Astrocyte (in vitro differentiated cells and primary cell): ENCODE measurements at regions not wholly inside any gene's neighbourhood (a gene's known extent, or its start where the extent isn't known, plus 50 kb on each side); places are given as distances from the start of the nearest gene placed in this dataset.
A peak's percentile ranks its signal among the peaks of the same experiment; 100 is the strongest.

Source experiments
- DNase-seq: peaks from one replicate; pipeline ENCODE4 v3.0.0-alpha.2; 2010; ENCODE audit warnings: low read depth
- FAIRE-seq: peaks from 2 replicates; lab custom pipeline; 2011; peaks lifted over from hg19 to GRCh38; lab: Jason Lieb, UNC
- H2AFZ ChIP-seq: 2 replicates; pipeline ENCODE4 v1.6.0; 2012; ENCODE audit warnings: low read depth, low read length, inconsistent platforms
- H3K27ac ChIP-seq: 2 replicates; pipeline ENCODE4 v1.5.1; 2011; ENCODE audit warnings: low read depth, low read length, inconsistent platforms
- H3K27me3 ChIP-seq: 2 replicates; pipeline ENCODE4 v1.6.0; 2011; ENCODE audit warnings: low read length, inconsistent platforms; ENCODE audit not compliant: insufficient read depth
- H3K36me3 ChIP-seq: 2 replicates; pipeline ENCODE4 v1.5.1; 2011; ENCODE audit warnings: low read length, inconsistent platforms; ENCODE audit not compliant: insufficient read depth
- H3K4me1 ChIP-seq: 2 replicates; pipeline ENCODE4 v1.5.1; 2011; ENCODE audit warnings: low read length, inconsistent platforms; ENCODE audit not compliant: insufficient read depth
- H3K4me2 ChIP-seq: 2 replicates; pipeline ENCODE4 v1.6.0; 2012; ENCODE audit warnings: low read length, inconsistent platforms
- H3K4me3 ChIP-seq: 2 replicates; pipeline ENCODE4 v1.5.1; 2011; ENCODE audit warnings: low read depth, mild to moderate bottlenecking, low read length, inconsistent platforms; ENCODE audit not compliant: insufficient read depth
- H3K79me2 ChIP-seq: 2 replicates; pipeline ENCODE4 v1.6.0; 2012; ENCODE audit warnings: mild to moderate bottlenecking, low read length, inconsistent platforms; ENCODE audit not compliant: insufficient read depth
- H3K9ac ChIP-seq: 2 replicates; pipeline ENCODE4 v1.6.0; 2012; ENCODE audit warnings: mild to moderate bottlenecking, low read length, inconsistent platforms
- H3K9me3 ChIP-seq: 2 replicates; pipeline ENCODE4 v1.5.1; 2012; ENCODE audit warnings: low read depth, mild to moderate bottlenecking, low read length, inconsistent platforms; ENCODE audit not compliant: insufficient read depth
- H4K20me1 ChIP-seq: 2 replicates; pipeline ENCODE4 v1.6.0; 2012; ENCODE audit warnings: low read length, inconsistent platforms; ENCODE audit not compliant: insufficient read depth
- H3K27ac Mint-ChIP-seq: one replicate; pipeline ENCODE4 v1.8.0; 2021; ENCODE audit warnings: mild to moderate bottlenecking, mixed read lengths; ENCODE audit not compliant: unreplicated experiment
- H3K27me3 Mint-ChIP-seq: one replicate; pipeline ENCODE4 v1.8.0; 2021; ENCODE audit warnings: low read depth, mixed read lengths; ENCODE audit not compliant: unreplicated experiment
- H3K36me3 Mint-ChIP-seq: one replicate; pipeline ENCODE4 v1.8.0; 2021; ENCODE audit warnings: low read depth, mixed read lengths; ENCODE audit not compliant: unreplicated experiment
- H3K4me1 Mint-ChIP-seq: one replicate; pipeline ENCODE4 v1.8.0; 2021; ENCODE audit warnings: low read depth, mixed read lengths; ENCODE audit not compliant: unreplicated experiment
- H3K4me3 Mint-ChIP-seq: one replicate; pipeline ENCODE4 v1.8.0; 2021; ENCODE audit warnings: mild to moderate bottlenecking, moderate library complexity, mixed read lengths; ENCODE audit not compliant: unreplicated experiment
- H3K9me3 Mint-ChIP-seq: one replicate; pipeline ENCODE4 v1.8.0; 2021; ENCODE audit warnings: mild to moderate bottlenecking, mixed read lengths; ENCODE audit not compliant: unreplicated experiment
- EZH2 ChIP-seq: IDR thresholded peaks from 2 replicates; pipeline ENCODE4 v1.6.1; 2012; ENCODE audit warnings: mild to moderate bottlenecking, low read length, inconsistent platforms; ENCODE audit not compliant: insufficient read depth
- TF ChIP-seq, protein P1 (sequence below): IDR thresholded peaks from 2 replicates; pipeline ENCODE4 v1.5.1; 2011; ENCODE audit warnings: low read depth, mild to moderate bottlenecking, inconsistent platforms, low read length, moderate library complexity; ENCODE audit not compliant: insufficient read depth

GRCh38 chr4:38383646-38384121 lies 280.3 kb upstream of the KLF3 start:
- Histone ChIP-seq H3K9ac (no peak overlapping the region), H4K20me1 (no peaks in the 10 kb centered on the region), H3K9me3 (no peaks in the 10 kb centered on the region), H3K27ac (no peak overlapping the region), H3K27me3 (no peaks in the 10 kb centered on the region), H3K36me3 (no peaks in the 10 kb centered on the region), H2AFZ (no peak overlapping the region), H3K79me2 (no peaks in the 10 kb centered on the region), H3K4me2 (no peak overlapping the region), H3K4me1 (no peaks in the 10 kb centered on the region), H3K4me3 (no peak overlapping the region)
- TF ChIP-seq EZH2, result no peak
- TF ChIP-seq, protein P1, sequence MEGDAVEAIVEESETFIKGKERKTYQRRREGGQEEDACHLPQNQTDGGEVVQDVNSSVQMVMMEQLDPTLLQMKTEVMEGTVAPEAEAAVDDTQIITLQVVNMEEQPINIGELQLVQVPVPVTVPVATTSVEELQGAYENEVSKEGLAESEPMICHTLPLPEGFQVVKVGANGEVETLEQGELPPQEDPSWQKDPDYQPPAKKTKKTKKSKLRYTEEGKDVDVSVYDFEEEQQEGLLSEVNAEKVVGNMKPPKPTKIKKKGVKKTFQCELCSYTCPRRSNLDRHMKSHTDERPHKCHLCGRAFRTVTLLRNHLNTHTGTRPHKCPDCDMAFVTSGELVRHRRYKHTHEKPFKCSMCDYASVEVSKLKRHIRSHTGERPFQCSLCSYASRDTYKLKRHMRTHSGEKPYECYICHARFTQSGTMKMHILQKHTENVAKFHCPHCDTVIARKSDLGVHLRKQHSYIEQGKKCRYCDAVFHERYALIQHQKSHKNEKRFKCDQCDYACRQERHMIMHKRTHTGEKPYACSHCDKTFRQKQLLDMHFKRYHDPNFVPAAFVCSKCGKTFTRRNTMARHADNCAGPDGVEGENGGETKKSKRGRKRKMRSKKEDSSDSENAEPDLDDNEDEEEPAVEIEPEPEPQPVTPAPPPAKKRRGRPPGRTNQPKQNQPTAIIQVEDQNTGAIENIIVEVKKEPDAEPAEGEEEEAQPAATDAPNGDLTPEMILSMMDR, result no peak
- Mint-ChIP-seq H3K9me3 (no peaks in the 10 kb centered on the region), H3K27me3 (peaks cover 1% of the 10 kb centered on the region), H3K27ac (no peak overlapping the region), H3K4me3 (no peak overlapping the region), H3K4me1 (no peaks in the 10 kb centered on the region), H3K36me3 (no peaks in the 10 kb centered on the region)
- DNase-seq (no peak), FAIRE-seq (no peak)

DNA sequence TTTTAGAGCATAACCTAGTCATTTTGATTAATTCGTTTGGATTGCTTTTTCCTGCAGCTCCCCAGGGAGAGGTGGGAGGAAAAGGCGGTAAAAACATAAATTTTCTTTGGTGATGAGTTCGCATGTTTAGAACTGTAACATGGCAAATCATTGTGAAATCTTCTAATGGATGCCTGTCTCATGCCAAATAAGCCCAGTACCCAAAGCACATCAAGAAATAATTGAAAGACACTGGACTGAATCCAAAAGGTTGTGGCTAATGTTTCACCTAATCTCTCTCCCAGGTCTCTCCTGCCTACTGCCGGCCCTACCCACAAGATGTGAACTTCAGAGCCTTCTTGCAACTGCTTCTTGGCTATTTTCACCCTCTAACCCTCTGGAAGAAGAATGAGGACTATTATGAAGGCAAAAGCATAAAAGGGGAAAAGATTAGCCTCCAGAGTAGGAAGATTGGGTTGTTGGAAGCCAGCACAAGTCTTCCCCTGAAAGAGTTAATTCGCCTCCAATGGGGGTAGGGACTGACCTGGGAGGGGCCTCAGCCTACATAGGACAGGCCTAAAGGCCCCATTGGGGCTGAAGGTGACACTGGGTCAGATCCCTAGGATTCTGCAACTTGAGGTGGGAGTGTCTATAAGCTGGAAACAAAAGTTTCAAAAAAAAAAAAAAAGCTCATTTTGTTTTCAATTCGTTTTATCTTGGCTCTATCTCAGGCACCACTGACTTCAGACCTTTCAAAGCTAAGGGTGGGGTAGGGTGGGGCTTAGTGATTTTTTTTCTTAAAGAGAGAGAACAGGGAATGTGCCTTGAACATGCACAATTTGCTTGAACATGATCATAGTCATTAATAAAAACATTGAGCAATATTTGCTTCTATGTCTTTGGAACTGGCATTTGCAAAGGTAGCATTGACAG lies 278.6 kb upstream of the KLF3 start:
- Histone ChIP-seq H3K4me1 (no peaks in the 10 kb centered on the region), H3K4me3 (no peak overlapping the region), H3K27me3 (no peaks in the 10 kb centered on the region), H3K9me3 (no peaks in the 10 kb centered on the region), H3K9ac (no peak overlapping the region), H3K27ac (no peak overlapping the region), H3K79me2 (no peaks in the 10 kb centered on the region), H4K20me1 (no peaks in the 10 kb centered on the region), H3K36me3 (no peaks in the 10 kb centered on the region), H3K4me2 (no peak overlapping the region), H2AFZ (no peak overlapping the region)
- TF ChIP-seq, protein P1, result no peak
- no peak for TF ChIP-seq EZH2
- H3K27ac Mint-ChIP-seq, result no peak overlapping the region
- H3K9me3 Mint-ChIP-seq, result peaks cover 7% of the 10 kb centered on the region
- no peaks in the 10 kb centered on the region for H3K4me1 Mint-ChIP-seq
- FAIRE-seq, result no peak
- H3K36me3 Mint-ChIP-seq, result no peaks in the 10 kb centered on the region
- H3K4me3 Mint-ChIP-seq, result no peak overlapping the region
- H3K27me3 Mint-ChIP-seq, result peaks cover 1% of the 10 kb centered on the region
- DNase-seq, result peak; percentile 34
